ENCODE measurements at regions not wholly inside any gene's neighbourhood (a gene's known extent, or its start where the extent isn't known, plus 50 kb on each side); places are given as distances from the start of the nearest gene placed in this dataset.

DNA sequence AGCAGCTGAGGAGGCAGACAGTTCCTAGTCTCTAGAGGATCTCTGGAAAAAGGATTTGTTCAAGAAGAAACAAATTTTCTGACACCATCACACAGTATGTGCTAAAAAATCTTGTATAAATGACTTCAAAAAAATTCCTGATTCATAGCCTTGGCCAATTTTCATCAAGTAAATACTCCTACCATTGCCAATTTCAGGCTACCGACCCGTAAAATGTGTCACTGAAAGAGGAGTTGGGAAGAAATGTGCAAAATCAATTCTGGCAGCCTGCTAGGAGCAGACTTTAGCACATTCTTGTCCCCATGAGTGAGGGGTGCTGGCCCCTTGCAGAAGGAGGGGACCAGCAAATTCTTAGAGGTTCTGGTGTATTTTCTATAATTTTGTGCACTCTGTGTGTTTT lies 109.4 kb downstream of the TMEM30B start:
- no peak overlapping the region for H3K4me3 ChIP-seq (ENCODE audit: low read length)
- DNase-seq (ENCODE audit: low read depth) = no peak
- TF ChIP-seq, protein P1, sequence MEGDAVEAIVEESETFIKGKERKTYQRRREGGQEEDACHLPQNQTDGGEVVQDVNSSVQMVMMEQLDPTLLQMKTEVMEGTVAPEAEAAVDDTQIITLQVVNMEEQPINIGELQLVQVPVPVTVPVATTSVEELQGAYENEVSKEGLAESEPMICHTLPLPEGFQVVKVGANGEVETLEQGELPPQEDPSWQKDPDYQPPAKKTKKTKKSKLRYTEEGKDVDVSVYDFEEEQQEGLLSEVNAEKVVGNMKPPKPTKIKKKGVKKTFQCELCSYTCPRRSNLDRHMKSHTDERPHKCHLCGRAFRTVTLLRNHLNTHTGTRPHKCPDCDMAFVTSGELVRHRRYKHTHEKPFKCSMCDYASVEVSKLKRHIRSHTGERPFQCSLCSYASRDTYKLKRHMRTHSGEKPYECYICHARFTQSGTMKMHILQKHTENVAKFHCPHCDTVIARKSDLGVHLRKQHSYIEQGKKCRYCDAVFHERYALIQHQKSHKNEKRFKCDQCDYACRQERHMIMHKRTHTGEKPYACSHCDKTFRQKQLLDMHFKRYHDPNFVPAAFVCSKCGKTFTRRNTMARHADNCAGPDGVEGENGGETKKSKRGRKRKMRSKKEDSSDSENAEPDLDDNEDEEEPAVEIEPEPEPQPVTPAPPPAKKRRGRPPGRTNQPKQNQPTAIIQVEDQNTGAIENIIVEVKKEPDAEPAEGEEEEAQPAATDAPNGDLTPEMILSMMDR (IDR thresholded peaks at IDR 0.05; ENCODE audit: insufficient read depth, low read depth, low read length, missing control alignments) = no peak

DNA sequence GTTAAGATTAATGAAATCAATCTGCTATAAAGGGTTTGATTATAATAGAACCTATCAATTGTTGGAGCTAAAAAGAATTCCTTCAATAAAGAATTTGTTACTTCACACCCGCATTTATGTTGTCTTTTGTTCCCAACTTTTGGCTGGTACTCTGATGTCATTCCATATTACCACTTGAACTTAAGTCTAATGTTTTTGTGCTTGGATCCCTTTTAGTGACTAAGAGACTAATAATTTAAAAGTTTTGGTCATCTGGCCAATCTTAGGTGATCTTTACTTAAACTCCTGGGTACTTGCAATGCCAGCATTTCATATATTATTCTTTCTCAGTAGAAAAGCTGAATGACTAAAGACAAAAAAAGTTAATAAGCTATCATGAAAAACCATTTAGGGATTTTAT lies 113.0 kb downstream of the TMEM30B start:
- DNase-seq (ENCODE audit: low read depth) = no peak
- TF ChIP-seq, protein P1 (IDR thresholded peaks at IDR 0.05; ENCODE audit: insufficient read depth, low read depth, low read length, missing control alignments) = no peak
- no peak overlapping the region for H3K4me3 ChIP-seq (ENCODE audit: low read length)

DNA sequence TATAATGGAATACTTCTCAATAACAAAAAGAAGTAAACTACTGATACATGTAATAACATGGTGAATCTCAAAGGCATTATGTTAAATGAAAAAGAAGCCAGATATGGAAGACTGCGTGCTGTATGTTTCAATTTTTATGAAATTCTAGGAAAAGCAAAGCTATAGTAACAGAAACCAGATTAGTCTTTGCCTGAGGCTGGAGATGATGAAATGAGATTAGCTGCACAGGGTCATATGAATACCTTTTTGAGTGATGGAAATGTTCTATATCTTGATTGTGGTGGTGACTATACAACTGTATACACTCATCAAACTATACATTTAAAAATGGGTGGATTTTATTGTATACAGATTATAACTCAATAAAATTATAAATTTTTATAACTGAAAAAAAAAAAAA lies 113.5 kb downstream of the TMEM30B start:
- H3K4me3 ChIP-seq (ENCODE audit: low read length) = no peak overlapping the region
- TF ChIP-seq, protein P1 (IDR thresholded peaks at IDR 0.05; ENCODE audit: insufficient read depth, low read depth, low read length, missing control alignments) = no peak
- no peak for DNase-seq (ENCODE audit: low read depth)

DNA sequence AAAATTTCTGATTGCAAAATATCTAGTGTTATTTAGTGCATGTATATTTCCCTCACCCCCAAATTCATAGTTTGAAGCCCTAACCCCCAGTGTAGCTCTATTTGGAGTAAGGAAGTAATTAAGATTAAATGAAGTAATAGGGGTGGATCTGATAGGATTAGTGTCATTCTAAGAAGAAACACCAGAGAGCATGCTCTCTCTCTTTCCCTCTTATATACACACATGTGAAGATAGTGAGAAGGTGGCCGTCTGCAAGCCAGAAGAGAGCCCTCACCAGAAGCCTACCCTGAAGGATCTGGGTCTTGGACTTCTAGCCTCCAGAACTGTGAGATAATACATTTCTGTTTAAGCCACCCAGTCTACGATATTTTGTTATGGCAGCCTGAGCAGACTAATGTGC lies 120.3 kb downstream of the TMEM30B start:
- no peak overlapping the region for H3K4me3 ChIP-seq (ENCODE audit: low read length)
- DNase-seq (ENCODE audit: low read depth) = no peak
- TF ChIP-seq, protein P1 (IDR thresholded peaks at IDR 0.05; ENCODE audit: insufficient read depth, low read depth, low read length, missing control alignments) = no peak

DNA sequence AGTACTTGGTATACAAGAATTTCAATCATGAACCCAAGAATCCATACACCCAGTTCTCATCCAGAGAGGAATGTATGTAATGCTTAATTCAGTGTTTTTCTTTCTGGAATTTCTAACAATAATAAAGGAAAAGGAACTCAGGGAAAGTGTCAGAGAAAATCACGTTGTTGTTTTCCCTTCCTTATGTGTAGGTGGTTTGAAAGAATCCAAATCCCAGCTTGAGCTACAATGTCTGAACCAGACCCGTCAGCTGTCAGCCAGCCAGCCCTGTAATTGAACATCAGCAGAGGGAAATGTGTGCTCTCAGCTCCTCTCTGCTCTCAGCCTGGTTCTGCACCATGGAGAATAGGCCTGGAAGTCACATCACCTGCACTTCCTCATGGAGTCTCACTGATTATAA lies 126.5 kb downstream of the TMEM30B start:
- no peak for DNase-seq (ENCODE audit: low read depth)
- H3K4me3 ChIP-seq (ENCODE audit: low read length) = no peak overlapping the region
- TF ChIP-seq, protein P1 (IDR thresholded peaks at IDR 0.05; ENCODE audit: insufficient read depth, low read depth, low read length, missing control alignments) = no peak

DNA sequence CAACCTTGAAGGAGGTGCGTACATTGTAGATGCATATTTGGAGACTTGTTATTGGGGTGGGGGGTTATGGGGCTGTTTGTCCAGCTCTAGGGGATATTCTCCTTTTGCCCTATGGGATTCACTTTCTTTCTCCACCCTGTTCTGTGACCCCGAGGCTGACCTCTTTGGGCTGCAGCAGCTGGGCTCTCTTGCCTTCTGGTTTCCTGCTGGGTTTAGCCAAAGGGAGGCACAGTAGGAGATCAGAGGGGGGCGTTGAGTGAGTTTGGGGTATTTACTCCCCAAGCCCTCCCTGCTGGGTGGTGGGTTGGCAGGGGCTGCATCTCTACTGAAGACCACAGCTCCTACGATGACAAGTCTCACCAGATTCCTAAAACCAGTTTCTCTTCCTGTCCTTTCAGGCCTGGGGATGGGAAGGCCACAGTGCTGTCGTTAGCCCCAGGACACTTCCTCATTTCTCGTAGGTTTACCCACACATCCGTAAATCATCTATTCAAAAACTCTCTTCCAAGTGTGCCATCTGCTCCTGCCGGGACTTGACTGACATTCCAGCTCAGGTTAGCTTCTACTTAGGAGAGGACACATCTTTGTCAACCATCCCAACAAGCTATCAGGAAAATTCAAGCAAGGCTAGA lies 127.1 kb downstream of the TMEM30B start:
- peak; percentile 40 for DNase-seq (ENCODE audit: low read depth)
- H3K4me3 ChIP-seq (ENCODE audit: low read length) = no peak overlapping the region
- TF ChIP-seq, protein P1 (IDR thresholded peaks at IDR 0.05; ENCODE audit: insufficient read depth, low read depth, low read length, missing control alignments) = no peak

DNA sequence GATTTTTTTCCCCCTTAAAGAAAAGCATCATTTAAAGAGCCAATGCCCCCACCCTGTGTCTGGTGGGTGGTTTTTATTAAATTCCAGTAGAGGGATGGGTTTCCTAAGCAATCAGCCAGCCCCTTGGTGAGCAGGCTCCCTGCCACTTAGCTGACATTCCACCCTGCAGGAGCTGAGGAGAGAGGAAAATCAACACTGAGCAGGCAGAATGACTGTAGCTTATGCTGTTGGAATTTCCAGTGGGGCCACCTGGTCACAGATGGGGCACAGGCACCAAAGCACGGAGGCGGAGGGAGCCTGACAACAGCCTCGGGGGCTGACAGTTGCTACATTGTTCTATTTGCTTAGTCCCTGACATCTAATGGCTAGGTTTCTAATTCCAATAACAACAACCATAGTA lies 127.7 kb downstream of the TMEM30B start:
- TF ChIP-seq, protein P1 (IDR thresholded peaks at IDR 0.05; ENCODE audit: insufficient read depth, low read depth, low read length, missing control alignments) = no peak
- DNase-seq (ENCODE audit: low read depth) = peak; percentile 30

More for the DNA sequence above, 127.7 kb downstream of the TMEM30B start:
- H3K4me3 ChIP-seq (ENCODE audit: low read length) = no peak overlapping the region

Measured in epithelial cell of esophagus (primary cell).